HUES6 (cell line): ENCODE measurements at regions not wholly inside any gene's neighbourhood (a gene's known extent, or its start where the extent isn't known, plus 50 kb on each side); places are given as distances from the start of the nearest gene placed in this dataset.
"Not testable (repeated sequence)": the region's sequence is repeated elsewhere in the genome, so short reads cannot be mapped to it uniquely, and the experiment has no call there.

Experiments
- H3K27ac ChIP-seq: 2 replicates; pipeline ENCODE4 v1.7.0; 2013; ENCODE audit warnings: low read depth, mild to moderate bottlenecking, low read length, inconsistent platforms
- H3K27me3 ChIP-seq: 2 replicates; pipeline ENCODE4 v1.6.1; 2013; ENCODE audit warnings: low read length; ENCODE audit not compliant: control insufficient read depth, insufficient read depth
- H3K36me3 ChIP-seq: 2 replicates; pipeline ENCODE4 v1.6.1; 2013; ENCODE audit warnings: low read length; ENCODE audit not compliant: control insufficient read depth, insufficient read depth
- H3K4me1 ChIP-seq: 2 replicates; pipeline ENCODE4 v1.6.1; 2013; ENCODE audit warnings: low read length; ENCODE audit not compliant: control insufficient read depth, insufficient read depth
- H3K4me3 ChIP-seq: 2 replicates; pipeline ENCODE4 v1.5.1; 2013; ENCODE audit warnings: low read depth, low read length
- H3K9ac ChIP-seq: one replicate; pipeline ENCODE4 v1.6.1; 2013; ENCODE audit warnings: mild to moderate bottlenecking, low read length
- H3K9me3 ChIP-seq: 2 replicates; pipeline ENCODE4 v1.6.1; 2013; ENCODE audit warnings: low read depth, low read length; ENCODE audit not compliant: control insufficient read depth, insufficient read depth

GRCh38 chr14:27315477-27315876, 717.6 kb upstream of the NOVA1 start:
- Histone ChIP-seq H3K27me3 (no peaks in the 10 kb centered on the region), H3K9ac (no peak overlapping the region), H3K27ac (no peak overlapping the region), H3K9me3 (no peaks in the 10 kb centered on the region), H3K36me3 (no peaks in the 10 kb centered on the region), H3K4me1 (no peaks in the 10 kb centered on the region), H3K4me3 (no peak overlapping the region)

GRCh38 chr14:27315947-27316346, 718.1 kb upstream of the NOVA1 start:
- no peaks in the 10 kb centered on the region for H3K9me3 ChIP-seq
- no peaks in the 10 kb centered on the region for H3K27me3 ChIP-seq

GRCh38 chr14:27318774-27319420, 721.1 kb upstream of the NOVA1 start:
- Histone ChIP-seq H3K36me3 (no peaks in the 10 kb centered on the region), H3K27me3 (no peaks in the 10 kb centered on the region), H3K9me3 (peaks cover 4% of the 10 kb centered on the region; the same call in 1 of the 2 replicates), H3K9ac (no peak overlapping the region), H3K4me1 (no peaks in the 10 kb centered on the region), H3K27ac (no peak overlapping the region), H3K4me3 (no peak overlapping the region)

More at GRCh38 chr14:27315947-27316346, 718.1 kb upstream of the NOVA1 start:
- Histone ChIP-seq H3K9ac (no peak overlapping the region), H3K4me3 (no peak overlapping the region), H3K36me3 (no peaks in the 10 kb centered on the region), H3K27ac (no peak overlapping the region), H3K4me1 (no peaks in the 10 kb centered on the region)

GRCh38 chr14:27320261-27320660, 722.4 kb upstream of the NOVA1 start:
- H3K9me3 ChIP-seq, result peaks cover 18% of the 10 kb centered on the region
- H3K36me3 ChIP-seq, result no peaks in the 10 kb centered on the region
- no peak overlapping the region for H3K27ac ChIP-seq
- H3K27me3 ChIP-seq, result no peaks in the 10 kb centered on the region
- no peaks in the 10 kb centered on the region for H3K4me1 ChIP-seq
- H3K9ac ChIP-seq, result no peak overlapping the region
- H3K4me3 ChIP-seq, result no peak overlapping the region

GRCh38 chr14:27327095-27327494, 729.3 kb upstream of the NOVA1 start:
- Histone ChIP-seq H3K27me3 (no peaks in the 10 kb centered on the region), H3K4me1 (no peaks in the 10 kb centered on the region), H3K36me3 (no peaks in the 10 kb centered on the region)

GRCh38 chr14:27338012-27338411, 740.2 kb upstream of the NOVA1 start:
- no peak overlapping the region for H3K9ac ChIP-seq

More at GRCh38 chr14:27327095-27327494, 729.3 kb upstream of the NOVA1 start:
- Histone ChIP-seq H3K27ac (no peak overlapping the region), H3K4me3 (no peak overlapping the region), H3K9me3 (peaks cover 19% of the 10 kb centered on the region), H3K9ac (no peak overlapping the region)

GRCh38 chr14:27363036-27363435, 765.2 kb upstream of the NOVA1 start:
- not testable (repeated sequence) for H3K27me3 ChIP-seq, H3K4me3 ChIP-seq, H3K4me1 ChIP-seq, H3K36me3 ChIP-seq, H3K27ac ChIP-seq, H3K9ac ChIP-seq, H3K9me3 ChIP-seq

More at GRCh38 chr14:27338012-27338411, 740.2 kb upstream of the NOVA1 start:
- H3K27ac ChIP-seq, result no peak overlapping the region
- no peak overlapping the region for H3K4me3 ChIP-seq
- H3K36me3 ChIP-seq, result no peaks in the 10 kb centered on the region
- H3K9me3 ChIP-seq, result peaks cover under 1% of the 10 kb centered on the region; the same call in 1 of the 2 replicates
- H3K4me1 ChIP-seq, result no peaks in the 10 kb centered on the region
- H3K27me3 ChIP-seq, result no peaks in the 10 kb centered on the region

- no peak overlapping the region for H3K27ac ChIP-seq
- H3K9me3 ChIP-seq, result no peaks in the 10 kb centered on the region
- H3K4me3 ChIP-seq, result no peak overlapping the region
These were observed 768.8 kb upstream of the NOVA1 start for GRCh38 chr14:27366596-27366995.

GRCh38 chr14:27367345-27367744, 769.5 kb upstream of the NOVA1 start:
- Histone ChIP-seq H3K9me3 (no peaks in the 10 kb centered on the region), H3K4me3 (no peak overlapping the region), H3K9ac (no peak overlapping the region), H3K27ac (no peak overlapping the region), H3K27me3 (no peaks in the 10 kb centered on the region), H3K4me1 (no peaks in the 10 kb centered on the region), H3K36me3 (no peaks in the 10 kb centered on the region)

More at GRCh38 chr14:27366596-27366995, 768.8 kb upstream of the NOVA1 start:
- H3K9ac ChIP-seq, result no peak overlapping the region
- no peaks in the 10 kb centered on the region for H3K36me3 ChIP-seq
- H3K4me1 ChIP-seq, result no peaks in the 10 kb centered on the region
- H3K27me3 ChIP-seq, result no peaks in the 10 kb centered on the region

GRCh38 chr14:27370074-27370473, 772.2 kb upstream of the NOVA1 start:
- no peaks in the 10 kb centered on the region for H3K4me1 ChIP-seq
- no peaks in the 10 kb centered on the region for H3K27me3 ChIP-seq
- no peaks in the 10 kb centered on the region for H3K36me3 ChIP-seq
- H3K27ac ChIP-seq, result no peak overlapping the region
- no peaks in the 10 kb centered on the region for H3K9me3 ChIP-seq
- no peak overlapping the region for H3K4me3 ChIP-seq
- H3K9ac ChIP-seq, result no peak overlapping the region

- no peaks in the 10 kb centered on the region for H3K4me1 ChIP-seq
- no peak overlapping the region for H3K9ac ChIP-seq
- no peaks in the 10 kb centered on the region for H3K9me3 ChIP-seq
- H3K27ac ChIP-seq, result no peak overlapping the region
- no peaks in the 10 kb centered on the region for H3K27me3 ChIP-seq
- H3K4me3 ChIP-seq, result no peak overlapping the region
- no peaks in the 10 kb centered on the region for H3K36me3 ChIP-seq
These were observed 772.9 kb upstream of the NOVA1 start for GRCh38 chr14:27370775-27371174.
